Activated naive CD4-positive, alpha-beta T cell treated with anti-CD3 and anti-CD28 coated beads, Interleukin-2, amount 50 U/mL, for 24 hours (primary cell): ENCODE measurements at regions not wholly inside any gene's neighbourhood (a gene's known extent, or its start where the extent isn't known, plus 50 kb on each side); places are given as distances from the start of the nearest gene placed in this dataset.
"Not testable (repeated sequence)": the region's sequence is repeated elsewhere in the genome, so short reads cannot be mapped to it uniquely, and the experiment has no call there.

ENCODE experiments used
- H3K27ac Mint-ChIP-seq: one replicate; pipeline ENCODE4 v1.8.0; 2021; ENCODE audit warnings: mild to moderate bottlenecking, mixed read lengths
- H3K27me3 Mint-ChIP-seq: one replicate; pipeline ENCODE4 v1.8.0; 2021; ENCODE audit warnings: mixed read lengths
- H3K36me3 Mint-ChIP-seq: one replicate; pipeline ENCODE4 v1.8.0; 2021; ENCODE audit warnings: mixed read lengths
- H3K4me1 Mint-ChIP-seq: one replicate; pipeline ENCODE4 v1.8.0; 2021; ENCODE audit warnings: mixed read lengths
- H3K4me3 Mint-ChIP-seq: one replicate; pipeline ENCODE4 v1.8.0; 2021; ENCODE audit warnings: mild to moderate bottlenecking, mixed read lengths
- H3K9me3 Mint-ChIP-seq: one replicate; pipeline ENCODE4 v1.8.0; 2021; ENCODE audit warnings: mixed read lengths

DNA sequence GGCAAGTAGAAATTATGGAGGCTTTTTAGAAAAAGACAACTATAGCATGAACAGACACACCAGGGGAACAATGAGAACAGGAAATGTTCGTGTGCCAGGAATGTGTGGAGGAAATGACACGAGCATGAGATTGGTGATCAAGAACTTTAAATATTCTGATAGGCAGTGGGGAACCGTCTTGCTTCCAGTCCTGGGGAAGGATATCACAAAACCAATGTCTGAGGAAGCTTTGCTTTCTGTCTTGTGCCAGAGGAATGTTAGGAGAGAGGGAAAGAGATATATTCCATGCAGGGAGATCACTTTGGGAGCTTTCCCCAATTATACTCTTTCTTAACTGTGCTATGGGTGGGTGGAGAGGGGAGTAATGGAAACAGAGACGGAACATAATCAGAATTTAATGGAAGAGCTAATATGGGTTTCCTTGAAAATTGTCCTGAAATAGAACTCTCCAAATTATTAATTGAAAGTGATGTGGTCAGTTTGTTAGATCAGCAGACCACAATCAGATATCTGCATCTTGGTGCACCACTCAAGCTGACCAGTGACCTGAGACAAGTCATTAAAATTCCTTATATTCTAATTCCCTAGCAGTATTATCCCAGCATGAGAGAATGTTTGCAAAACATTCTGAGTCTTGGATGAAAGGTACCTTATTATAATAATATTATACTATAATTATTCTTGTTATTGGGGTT lies 178.2 kb downstream of the SOX4 start:
- Mint-ChIP-seq H3K4me1 (no peaks in the 10 kb centered on the region), H3K9me3 (no peaks in the 10 kb centered on the region), H3K27ac (no peak overlapping the region), H3K4me3 (no peak overlapping the region), H3K36me3 (no peaks in the 10 kb centered on the region), H3K27me3 (no peaks in the 10 kb centered on the region)

DNA sequence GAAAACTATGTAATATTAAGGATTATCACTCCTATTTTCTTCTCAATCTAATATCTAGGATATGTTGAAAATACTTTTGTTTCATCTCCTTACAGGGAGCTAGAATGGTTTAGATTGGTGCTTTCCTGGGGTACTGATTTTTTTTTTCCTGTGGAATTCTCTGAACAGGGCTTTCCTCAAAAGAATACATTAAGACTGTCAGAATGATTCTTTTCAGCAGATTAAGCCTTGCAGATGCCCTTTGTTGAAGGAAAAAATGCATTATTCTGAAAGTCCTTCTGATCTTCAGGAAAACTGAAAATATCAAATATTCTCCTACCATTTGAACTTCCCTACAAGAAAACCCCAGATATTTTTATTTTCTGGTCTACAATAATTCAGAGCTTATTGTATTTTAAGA lies 178.9 kb downstream of the SOX4 start:
- Mint-ChIP-seq H3K9me3 (no peaks in the 10 kb centered on the region), H3K27ac (no peak overlapping the region), H3K36me3 (no peaks in the 10 kb centered on the region), H3K4me3 (no peak overlapping the region), H3K4me1 (no peaks in the 10 kb centered on the region), H3K27me3 (no peaks in the 10 kb centered on the region)

DNA sequence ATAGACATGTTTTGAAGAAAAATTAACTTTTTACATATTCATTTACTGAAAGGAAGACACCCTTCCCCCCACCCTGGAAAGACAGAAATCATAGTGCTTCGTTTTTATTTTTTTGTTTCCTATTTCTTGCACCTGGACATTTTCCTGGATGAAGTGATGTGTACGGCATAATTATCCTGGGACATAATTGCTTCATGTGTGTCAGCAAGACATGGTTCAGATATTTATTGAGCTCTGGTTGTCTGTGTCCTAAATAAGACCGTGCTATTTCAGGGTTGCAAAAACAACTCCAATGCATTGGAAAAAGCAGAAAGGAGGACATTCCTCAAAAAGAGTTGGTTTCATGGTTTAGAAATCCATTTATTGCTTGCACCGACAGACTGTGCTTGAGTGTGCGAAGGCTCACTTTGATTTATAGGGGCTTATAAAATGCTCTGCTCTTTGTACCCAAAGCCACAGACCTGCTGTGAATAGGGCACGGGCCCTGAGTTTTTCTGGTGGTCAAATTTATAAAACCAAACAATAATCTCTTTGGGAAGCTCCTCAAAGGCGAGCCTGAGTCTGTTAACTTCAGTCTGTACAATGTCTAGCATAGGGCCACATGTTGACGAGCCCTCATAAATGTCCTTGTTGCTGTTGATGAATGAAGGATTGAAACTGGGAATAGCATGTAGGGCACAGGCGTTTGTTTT lies 179.5 kb downstream of the SOX4 start:
- Mint-ChIP-seq H3K4me1 (no peaks in the 10 kb centered on the region), H3K4me3 (no peak overlapping the region), H3K9me3 (no peaks in the 10 kb centered on the region), H3K27ac (no peak overlapping the region), H3K36me3 (no peaks in the 10 kb centered on the region), H3K27me3 (no peaks in the 10 kb centered on the region)

DNA sequence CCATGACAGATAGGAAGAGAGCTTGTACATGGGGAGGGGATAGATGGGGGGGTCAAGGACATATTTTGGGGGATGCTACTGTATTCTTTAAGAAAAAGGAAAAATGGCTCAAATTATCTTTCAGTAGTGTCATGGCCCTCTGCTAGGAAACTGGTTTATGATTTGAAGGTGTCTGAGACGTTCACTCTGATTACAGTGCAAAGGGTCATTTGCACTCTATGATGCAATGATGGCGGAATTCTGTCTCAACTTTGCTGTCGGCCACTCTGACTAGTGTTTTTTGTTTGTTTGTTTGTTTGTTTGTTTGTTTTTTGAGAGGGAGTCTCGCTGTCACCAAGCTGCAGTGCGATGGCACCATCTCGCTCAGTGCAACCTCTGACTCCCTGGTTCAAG lies 180.0 kb downstream of the SOX4 start:
- Mint-ChIP-seq H3K9me3 (no peaks in the 10 kb centered on the region), H3K27me3 (peaks cover under 1% of the 10 kb centered on the region), H3K36me3 (no peaks in the 10 kb centered on the region), H3K4me1 (no peaks in the 10 kb centered on the region), H3K27ac (no peak overlapping the region), H3K4me3 (no peak overlapping the region)

DNA sequence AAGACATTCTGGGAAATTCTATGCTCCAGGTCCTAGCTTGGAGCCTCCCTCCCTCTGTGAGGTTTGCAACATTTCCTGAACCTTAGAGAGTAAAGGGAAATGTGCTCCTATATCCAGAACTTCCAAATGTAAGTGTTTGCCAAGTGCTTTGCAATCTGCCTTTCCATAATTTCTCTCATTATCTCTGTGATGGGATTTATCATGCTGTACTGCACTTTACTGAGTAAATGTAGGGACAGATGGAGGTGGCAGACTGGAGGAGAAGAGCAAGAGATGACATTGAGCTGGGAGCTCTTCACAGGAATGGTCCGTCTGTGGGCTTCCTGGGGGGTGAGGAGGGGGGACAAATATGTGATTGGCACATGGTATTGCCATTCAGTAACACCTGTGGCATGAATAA lies 184.3 kb downstream of the SOX4 start:
- H3K36me3 Mint-ChIP-seq, result no peaks in the 10 kb centered on the region
- H3K27ac Mint-ChIP-seq, result no peak overlapping the region
- H3K27me3 Mint-ChIP-seq, result peaks cover 3% of the 10 kb centered on the region
- no peaks in the 10 kb centered on the region for H3K9me3 Mint-ChIP-seq
- no peak overlapping the region for H3K4me3 Mint-ChIP-seq
- no peaks in the 10 kb centered on the region for H3K4me1 Mint-ChIP-seq

DNA sequence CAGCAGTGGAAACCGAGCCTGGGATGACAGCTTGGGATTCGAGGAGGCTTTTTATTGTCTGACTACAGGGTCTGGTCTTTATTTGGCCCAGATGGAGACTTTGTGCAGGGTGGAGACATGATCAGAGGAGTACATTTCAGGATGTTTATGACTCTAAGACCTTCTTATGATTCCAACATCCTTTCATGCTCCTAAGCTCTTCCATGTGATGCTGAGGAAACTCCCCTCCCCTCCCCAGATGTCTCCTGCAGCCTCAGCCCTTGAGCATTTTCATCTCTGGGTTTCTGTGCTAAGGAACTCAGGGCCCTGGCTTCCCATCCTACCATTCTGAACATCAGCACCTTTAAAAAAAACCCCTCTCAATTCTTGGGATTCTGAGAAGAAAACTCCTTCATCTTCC lies 186.6 kb downstream of the SOX4 start:
- H3K36me3 Mint-ChIP-seq, result no peaks in the 10 kb centered on the region
- H3K27ac Mint-ChIP-seq, result no peak overlapping the region
- no peaks in the 10 kb centered on the region for H3K4me1 Mint-ChIP-seq
- H3K27me3 Mint-ChIP-seq, result peaks cover 3% of the 10 kb centered on the region
- H3K4me3 Mint-ChIP-seq, result no peak overlapping the region
- no peaks in the 10 kb centered on the region for H3K9me3 Mint-ChIP-seq

DNA sequence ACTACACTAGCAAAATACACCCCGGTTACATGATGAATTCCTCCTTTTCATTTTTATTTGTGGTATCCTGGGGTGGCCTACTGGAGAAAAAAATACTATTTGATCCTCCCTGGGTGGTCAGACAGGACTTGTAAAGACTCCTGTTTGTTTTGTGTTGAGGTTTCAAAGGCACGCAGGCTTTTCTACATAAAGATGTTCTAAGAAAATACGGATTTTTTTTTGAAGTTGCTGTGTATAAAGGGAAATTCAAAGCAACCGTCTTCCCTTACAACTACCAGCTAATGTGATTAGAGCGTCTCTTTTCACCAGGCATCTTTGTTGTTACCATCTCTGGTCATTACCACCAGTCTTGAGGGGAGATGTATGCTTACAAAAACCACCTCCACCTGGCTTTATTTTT lies 187.1 kb downstream of the SOX4 start:
- Mint-ChIP-seq H3K27me3 (peaks cover 3% of the 10 kb centered on the region), H3K9me3 (no peaks in the 10 kb centered on the region), H3K4me3 (no peak overlapping the region), H3K27ac (no peak overlapping the region), H3K36me3 (no peaks in the 10 kb centered on the region), H3K4me1 (no peaks in the 10 kb centered on the region)

DNA sequence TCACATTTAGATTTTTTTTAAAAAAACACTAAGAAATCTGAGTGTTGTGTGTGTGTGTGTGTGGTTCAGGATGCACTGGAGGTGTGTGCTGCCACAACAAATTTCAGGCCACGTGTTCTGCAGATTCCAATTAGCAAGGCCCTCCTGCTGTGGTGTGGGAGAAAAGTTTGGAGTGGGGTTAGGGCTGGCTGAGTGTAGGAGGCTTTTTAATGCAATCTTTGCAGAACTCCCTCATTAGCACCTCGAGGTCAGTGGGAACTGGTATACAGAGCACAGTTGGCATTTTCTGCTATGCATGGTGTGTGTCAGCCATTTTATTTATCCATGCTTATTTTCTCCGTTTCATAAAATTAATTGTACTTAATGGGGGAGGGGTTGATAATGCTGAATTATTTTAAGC lies 187.6 kb downstream of the SOX4 start:
- Mint-ChIP-seq H3K36me3 (no peaks in the 10 kb centered on the region), H3K9me3 (no peaks in the 10 kb centered on the region), H3K27ac (no peak overlapping the region), H3K4me1 (no peaks in the 10 kb centered on the region), H3K4me3 (no peak overlapping the region), H3K27me3 (peaks cover 3% of the 10 kb centered on the region)

DNA sequence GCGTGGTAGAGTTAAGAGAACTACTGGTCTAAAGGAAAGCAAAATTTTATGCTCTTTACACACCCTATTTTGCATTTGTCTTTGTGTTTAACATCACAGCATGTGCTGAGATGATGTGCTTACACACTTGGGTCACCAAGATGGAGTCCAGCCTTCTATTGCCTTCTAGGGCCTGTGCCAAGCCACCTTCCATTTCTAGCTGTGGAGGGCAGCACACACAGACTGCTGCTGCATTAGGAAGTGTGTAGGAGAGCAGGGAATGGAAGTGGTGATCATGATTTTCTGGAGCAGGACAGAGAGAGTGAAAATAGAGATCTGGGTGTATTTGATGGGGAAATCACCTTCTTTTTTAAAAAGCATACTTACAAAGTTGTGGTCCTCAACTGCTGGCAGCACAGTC lies 191.6 kb downstream of the SOX4 start:
- Mint-ChIP-seq H3K4me3 (no peak overlapping the region), H3K27ac (no peak overlapping the region), H3K9me3 (no peaks in the 10 kb centered on the region), H3K27me3 (peaks cover 3% of the 10 kb centered on the region), H3K36me3 (no peaks in the 10 kb centered on the region), H3K4me1 (no peaks in the 10 kb centered on the region)

DNA sequence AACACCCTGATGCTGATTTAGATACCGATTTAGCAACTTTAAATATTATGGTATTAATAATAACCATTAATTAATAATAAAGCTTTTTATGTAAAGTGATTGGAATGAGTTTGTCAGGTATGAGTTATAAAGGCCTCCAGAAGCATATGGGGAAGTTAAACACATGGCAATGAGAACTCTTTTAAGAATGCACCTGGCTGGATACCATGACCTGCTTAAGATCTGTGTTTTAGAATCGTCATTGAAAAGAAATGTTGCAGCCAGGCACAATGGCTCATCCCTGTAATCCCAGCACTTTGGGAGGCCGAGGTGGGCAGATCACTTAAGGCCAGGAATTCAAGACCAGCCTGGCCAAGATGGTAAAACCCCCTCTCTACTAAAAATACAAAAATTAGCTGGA lies 197.5 kb downstream of the SOX4 start:
- H3K4me1 Mint-ChIP-seq, result no peaks in the 10 kb centered on the region
- H3K9me3 Mint-ChIP-seq, result no peaks in the 10 kb centered on the region
- H3K36me3 Mint-ChIP-seq, result no peaks in the 10 kb centered on the region
- no peak overlapping the region for H3K27ac Mint-ChIP-seq
- H3K27me3 Mint-ChIP-seq, result peaks cover 1% of the 10 kb centered on the region
- no peak overlapping the region for H3K4me3 Mint-ChIP-seq

DNA sequence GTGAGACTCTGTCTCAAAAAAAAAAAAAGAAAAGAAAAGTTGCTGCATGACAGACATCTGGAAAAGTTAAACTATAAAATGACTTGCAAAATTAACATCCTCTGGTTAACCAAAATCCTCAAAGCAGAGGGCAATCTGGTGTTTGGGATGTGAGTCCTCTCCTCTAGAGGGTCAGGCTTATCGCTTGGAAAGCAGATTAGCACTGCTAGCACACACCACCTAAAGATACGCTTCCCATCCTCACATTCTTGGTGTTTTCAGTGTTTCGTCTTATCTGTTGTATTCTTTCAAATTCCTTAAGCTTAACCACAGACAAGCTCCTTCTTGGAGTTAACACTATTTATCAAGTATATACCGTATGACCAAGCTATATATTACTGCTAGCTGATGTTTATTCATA lies 198.0 kb downstream of the SOX4 start:
- no peaks in the 10 kb centered on the region for H3K36me3 Mint-ChIP-seq

DNA sequence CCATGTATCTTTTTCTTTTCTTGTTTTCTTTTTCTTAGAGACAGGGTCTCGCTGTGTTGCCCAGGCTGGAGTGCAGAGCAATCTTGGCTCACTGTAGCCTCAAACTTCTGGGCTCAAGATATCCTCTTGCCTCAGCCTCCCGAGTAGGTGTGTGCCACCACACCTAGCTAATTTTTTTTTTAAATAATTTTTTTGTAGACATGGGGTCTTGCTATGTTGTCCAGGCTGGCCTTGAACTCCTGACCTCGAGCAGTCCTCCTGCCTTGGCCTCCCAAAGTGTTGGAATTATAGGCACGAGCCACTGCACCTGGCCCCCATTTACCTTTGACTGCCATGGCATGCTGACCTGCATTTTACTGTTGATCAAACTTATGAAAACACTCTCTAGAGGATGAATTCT lies 198.6 kb downstream of the SOX4 start:
- H3K27ac Mint-ChIP-seq, result no peak overlapping the region
- H3K4me3 Mint-ChIP-seq, result no peak overlapping the region
- no peaks in the 10 kb centered on the region for H3K9me3 Mint-ChIP-seq

More for the DNA sequence above, 198.0 kb downstream of the SOX4 start:
- no peaks in the 10 kb centered on the region for H3K9me3 Mint-ChIP-seq
- no peak overlapping the region for H3K4me3 Mint-ChIP-seq
- H3K4me1 Mint-ChIP-seq, result no peaks in the 10 kb centered on the region
- no peak overlapping the region for H3K27ac Mint-ChIP-seq
- H3K27me3 Mint-ChIP-seq, result peaks cover 1% of the 10 kb centered on the region

DNA sequence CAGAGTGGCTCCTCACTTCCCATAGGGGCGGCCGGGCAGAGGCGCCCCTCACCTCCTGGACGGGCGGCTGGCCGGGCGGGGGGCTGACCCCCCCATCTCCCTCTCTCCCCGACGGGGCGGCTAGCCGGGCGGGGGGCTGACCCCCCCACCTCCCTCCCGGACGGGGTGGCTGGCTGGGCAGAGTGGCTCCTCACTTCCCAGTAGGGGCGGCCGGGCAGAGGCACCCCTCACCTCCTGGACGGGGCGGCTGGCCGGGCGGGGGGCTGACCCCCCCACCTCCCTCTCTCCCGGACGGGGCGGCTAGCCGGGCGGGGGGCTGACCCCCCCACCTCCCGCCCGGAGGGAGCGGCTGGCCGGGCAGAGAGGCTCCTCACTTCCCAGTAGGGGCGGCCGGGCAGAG lies 203.4 kb downstream of the SOX4 start:
- not testable (repeated sequence) for H3K27me3 Mint-ChIP-seq, H3K36me3 Mint-ChIP-seq, H3K9me3 Mint-ChIP-seq, H3K4me3 Mint-ChIP-seq, H3K27ac Mint-ChIP-seq, H3K4me1 Mint-ChIP-seq

More for the DNA sequence above, 198.6 kb downstream of the SOX4 start:
- Mint-ChIP-seq H3K4me1 (no peaks in the 10 kb centered on the region), H3K27me3 (peaks cover 1% of the 10 kb centered on the region), H3K36me3 (no peaks in the 10 kb centered on the region)

DNA sequence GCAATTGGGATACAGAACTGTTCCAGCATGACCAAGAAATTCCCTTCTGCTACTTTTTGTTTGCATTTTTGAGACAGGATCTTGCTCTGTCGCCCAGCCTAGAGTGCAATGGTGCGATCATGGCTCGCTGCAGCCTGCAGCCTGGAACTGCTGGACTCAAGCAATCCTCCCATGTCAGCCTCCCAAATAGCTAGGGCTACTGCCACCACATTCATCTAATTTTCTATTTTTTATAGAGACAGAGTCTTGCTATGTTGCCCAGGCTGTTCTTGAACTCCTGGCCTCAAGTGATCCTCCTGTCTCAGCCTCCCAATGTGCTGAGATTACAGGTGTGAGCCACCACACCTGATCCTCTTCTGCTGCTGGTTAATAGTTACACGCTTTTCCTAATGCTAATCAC lies 204.9 kb downstream of the SOX4 start:
- H3K27ac Mint-ChIP-seq, result no peak overlapping the region
- no peaks in the 10 kb centered on the region for H3K4me1 Mint-ChIP-seq
- H3K36me3 Mint-ChIP-seq, result no peaks in the 10 kb centered on the region
- no peak overlapping the region for H3K4me3 Mint-ChIP-seq
- no peaks in the 10 kb centered on the region for H3K9me3 Mint-ChIP-seq
- no peaks in the 10 kb centered on the region for H3K27me3 Mint-ChIP-seq

DNA sequence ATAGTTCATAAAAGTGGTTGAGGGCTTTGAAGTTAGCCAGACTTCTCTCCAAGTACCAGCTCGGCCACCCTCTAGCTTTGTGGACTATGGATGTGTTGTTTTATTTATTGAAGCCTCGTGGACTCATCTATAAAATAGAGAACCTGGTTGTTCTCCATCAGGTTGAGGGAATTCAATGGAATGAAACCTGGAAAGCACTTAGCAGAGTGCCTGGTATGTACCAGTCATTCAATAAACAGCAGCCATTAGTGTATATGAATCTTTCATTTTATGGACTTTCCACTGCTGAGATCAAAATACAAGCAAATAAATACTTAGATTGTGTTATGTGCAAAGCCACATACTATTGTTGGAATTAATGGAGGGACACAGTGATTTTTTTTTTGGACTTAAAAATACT lies 206.8 kb downstream of the SOX4 start:
- H3K27me3 Mint-ChIP-seq, result no peaks in the 10 kb centered on the region
- no peaks in the 10 kb centered on the region for H3K4me1 Mint-ChIP-seq
- H3K36me3 Mint-ChIP-seq, result no peaks in the 10 kb centered on the region
- H3K27ac Mint-ChIP-seq, result no peak overlapping the region
- no peak overlapping the region for H3K4me3 Mint-ChIP-seq
- no peaks in the 10 kb centered on the region for H3K9me3 Mint-ChIP-seq

DNA sequence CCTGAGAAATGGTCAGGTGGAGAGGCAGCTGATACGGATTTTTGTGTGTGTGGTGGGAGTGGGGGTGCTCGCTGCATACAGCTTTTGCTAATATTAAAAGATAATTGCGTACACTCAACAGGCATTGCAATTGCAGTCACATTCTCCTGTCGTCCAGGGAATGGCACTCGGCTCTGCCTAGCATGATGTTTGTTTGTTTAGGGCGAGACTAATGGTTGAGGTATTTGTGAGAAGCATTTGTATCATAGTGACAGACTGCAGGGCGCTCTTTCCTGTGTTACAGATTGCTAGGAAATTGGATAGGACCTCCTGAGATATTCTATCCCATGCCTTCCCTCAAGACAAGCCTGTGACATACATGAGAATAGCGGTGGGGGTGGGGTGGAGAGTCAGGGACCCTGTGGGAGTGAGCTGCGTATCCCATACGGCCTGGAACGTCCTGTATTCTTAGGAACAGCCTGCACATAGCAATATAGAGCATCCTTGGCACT lies 207.4 kb downstream of the SOX4 start:
- Mint-ChIP-seq H3K36me3 (no peaks in the 10 kb centered on the region), H3K27ac (no peak overlapping the region), H3K4me3 (no peak overlapping the region), H3K9me3 (no peaks in the 10 kb centered on the region), H3K27me3 (no peaks in the 10 kb centered on the region), H3K4me1 (no peaks in the 10 kb centered on the region)
